IPS DF 4.7 (cell line): ENCODE measurements at regions not wholly inside any gene's neighbourhood (a gene's known extent, or its start where the extent isn't known, plus 50 kb on each side); places are given as distances from the start of the nearest gene placed in this dataset.
"Not testable (repeated sequence)": the region's sequence is repeated elsewhere in the genome, so short reads cannot be mapped to it uniquely, and the experiment has no call there.

Experiments
- DNase-seq: peaks from one replicate; pipeline ENCODE4 v3.0.0-alpha.2; 2013; ENCODE audit warnings: low spot score; ENCODE audit errors: extremely low read depth

GRCh38 chr12:83758888-83759631 lies 1072.4 kb downstream of the TMTC2 start:
- DNase-seq, result no peak

- no peak for DNase-seq
Observed at GRCh38 chr12:83753904-83754303, 1067.2 kb downstream of the TMTC2 start.

- no peak for DNase-seq
Observed at GRCh38 chr12:83753205-83753604, 1066.5 kb downstream of the TMTC2 start.

- no peak for DNase-seq
Observed at GRCh38 chr12:83739607-83740006, 1052.9 kb downstream of the TMTC2 start.

GRCh38 chr12:83710851-83711250 lies 1024.1 kb downstream of the TMTC2 start:
- no peak for DNase-seq

- DNase-seq, result no peak
Observed at GRCh38 chr12:83709899-83710298, 1023.2 kb downstream of the TMTC2 start.

- no peak for DNase-seq
Observed at GRCh38 chr12:83700838-83701237, 1014.1 kb downstream of the TMTC2 start.

DNA sequence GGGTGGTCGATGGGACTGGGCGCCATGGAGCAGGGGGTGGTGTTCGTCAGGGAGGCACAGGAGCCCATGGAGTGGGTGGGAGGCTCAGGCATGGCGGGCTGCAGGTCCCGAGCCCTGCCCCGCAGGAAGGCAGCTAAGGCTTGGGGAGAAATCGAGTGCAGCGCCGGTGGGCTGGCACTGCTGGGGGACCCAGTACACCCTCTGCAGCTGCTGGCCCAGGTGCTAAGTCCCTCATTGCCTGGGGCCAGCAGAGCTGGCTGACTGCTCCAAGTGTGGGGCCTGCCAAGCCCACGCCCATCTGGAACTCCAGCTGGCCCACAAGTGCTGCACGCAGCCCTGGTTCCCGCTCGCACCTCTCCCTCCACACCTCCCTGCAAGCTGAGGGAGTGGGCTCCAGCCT lies 1009.6 kb downstream of the TMTC2 start:
- DNase-seq, result not testable (repeated sequence)

DNA sequence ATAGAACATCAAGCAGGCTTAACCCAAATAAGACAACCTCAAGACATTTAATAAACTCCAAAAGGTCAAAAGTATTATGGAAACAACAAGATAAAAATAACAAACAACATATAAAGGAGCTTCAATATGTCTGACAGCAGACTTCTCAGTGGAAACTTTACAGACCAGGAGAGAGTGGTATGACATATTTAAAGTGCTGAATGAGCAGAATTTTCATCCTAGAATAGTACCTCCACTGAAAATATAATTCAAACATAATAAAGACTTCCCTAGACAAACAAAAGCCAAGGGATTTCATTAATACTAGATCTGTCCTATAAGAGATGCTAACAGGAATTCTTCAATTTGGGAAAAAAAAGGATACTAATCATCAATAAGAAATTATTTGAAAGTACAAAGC lies 1005.0 kb downstream of the TMTC2 start:
- DNase-seq, result no peak

DNA sequence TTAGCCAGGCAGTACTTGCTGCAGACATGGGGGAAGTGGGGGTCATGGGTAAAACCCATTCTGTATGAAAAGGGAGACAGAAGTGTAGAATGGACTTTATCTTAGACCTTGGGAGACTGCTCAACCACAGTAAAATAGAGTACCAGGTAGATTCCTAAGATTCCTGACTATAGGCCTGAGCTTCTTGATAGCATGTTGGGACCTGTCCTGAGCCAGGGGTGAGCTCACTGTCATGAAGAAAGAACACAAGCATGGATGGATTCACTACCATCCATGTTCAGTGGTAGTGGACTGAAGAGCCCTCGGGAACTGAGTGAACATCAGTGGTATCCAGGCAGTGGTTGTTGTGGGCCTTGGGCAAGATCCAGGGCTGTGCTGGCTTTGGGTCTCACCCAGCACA lies 1003.8 kb downstream of the TMTC2 start:
- DNase-seq, result no peak

DNA sequence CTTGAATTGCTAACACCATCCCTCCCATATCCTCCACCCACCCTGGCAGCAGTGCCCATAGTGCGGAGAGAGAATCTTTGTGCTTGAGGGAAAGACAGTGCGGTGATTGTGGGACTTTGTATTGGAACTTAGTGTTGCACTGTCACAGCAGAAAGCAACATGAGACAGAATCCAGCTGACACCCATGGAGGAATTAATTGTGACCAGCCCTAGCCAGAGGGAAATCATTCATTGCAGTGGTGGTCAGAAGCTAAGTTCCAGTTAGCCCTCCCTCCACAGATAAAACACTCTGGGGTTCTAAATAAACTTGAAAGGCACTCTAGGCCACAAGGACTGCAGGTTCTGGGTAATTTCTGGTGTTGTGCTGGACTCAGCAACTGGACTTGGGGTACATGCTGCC lies 1002.6 kb downstream of the TMTC2 start:
- DNase-seq, result no peak

GRCh38 chr12:83676781-83677295 lies 990.1 kb downstream of the TMTC2 start:
- DNase-seq, result no peak

DNA sequence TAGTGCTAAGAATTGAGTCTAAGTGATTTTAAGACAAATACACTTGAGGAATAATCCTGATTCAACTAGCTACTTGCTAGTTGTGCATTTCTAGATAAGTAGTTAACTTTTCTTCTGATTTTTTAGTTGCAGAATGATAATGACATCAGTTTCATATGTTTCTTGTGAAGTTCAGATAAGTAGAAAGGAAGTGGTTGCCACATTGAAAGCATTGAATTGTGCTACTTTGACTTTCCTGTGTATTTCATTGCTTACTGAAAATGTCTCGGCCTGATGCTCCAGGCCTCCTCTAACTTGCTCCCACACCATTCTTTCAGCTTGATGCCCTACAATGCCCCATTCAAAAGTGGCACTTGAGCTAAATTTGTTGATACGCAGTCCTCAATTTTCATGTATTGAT lies 980.0 kb downstream of the TMTC2 start:
- DNase-seq, result no peak

- DNase-seq, result no peak
Observed at GRCh38 chr12:83665634-83666218, 979.0 kb downstream of the TMTC2 start.

GRCh38 chr12:83664650-83665049 lies 977.9 kb downstream of the TMTC2 start:
- no peak for DNase-seq

GRCh38 chr12:83660727-83661358 lies 974.1 kb downstream of the TMTC2 start:
- DNase-seq, result no peak

GRCh38 chr12:83659321-83659720 lies 972.6 kb downstream of the TMTC2 start:
- no peak for DNase-seq

- no peak for DNase-seq
Observed at GRCh38 chr12:83656004-83656403, 969.3 kb downstream of the TMTC2 start.

GRCh38 chr12:83642205-83642604 lies 955.5 kb downstream of the TMTC2 start:
- DNase-seq, result no peak

- no peak for DNase-seq
Observed at GRCh38 chr12:83641789-83642188, 955.1 kb downstream of the TMTC2 start.

DNA sequence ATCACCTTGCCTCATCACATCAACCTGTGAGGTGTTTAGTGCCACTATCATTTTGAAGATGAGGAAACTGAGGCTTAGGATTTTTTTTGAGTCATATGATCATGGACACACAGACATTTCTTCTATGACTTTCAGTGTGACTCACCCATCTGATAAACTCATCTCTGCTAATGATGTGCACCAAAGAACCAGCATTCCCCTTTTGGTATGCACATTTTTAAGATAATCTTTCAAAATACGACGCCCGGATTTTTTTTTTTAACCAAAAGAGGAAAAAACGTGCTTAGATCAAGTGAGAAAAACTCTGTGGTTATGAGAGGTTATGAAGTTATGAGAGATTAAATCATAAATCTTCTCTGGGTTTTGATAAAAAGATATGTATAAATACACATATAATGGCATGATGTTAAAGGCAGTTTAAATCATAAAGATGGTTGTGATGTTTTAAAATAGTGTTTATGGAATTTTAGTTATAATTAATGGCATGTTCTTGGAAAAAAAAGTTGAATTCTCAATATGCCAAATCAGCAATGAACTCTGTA lies 948.1 kb downstream of the TMTC2 start:
- DNase-seq, result no peak

- DNase-seq, result no peak
Observed at GRCh38 chr12:83630526-83630925, 943.8 kb downstream of the TMTC2 start.
